ENCODE measurements at regions not wholly inside any gene's neighbourhood (a gene's known extent, or its start where the extent isn't known, plus 50 kb on each side); places are given as distances from the start of the nearest gene placed in this dataset.

DNA sequence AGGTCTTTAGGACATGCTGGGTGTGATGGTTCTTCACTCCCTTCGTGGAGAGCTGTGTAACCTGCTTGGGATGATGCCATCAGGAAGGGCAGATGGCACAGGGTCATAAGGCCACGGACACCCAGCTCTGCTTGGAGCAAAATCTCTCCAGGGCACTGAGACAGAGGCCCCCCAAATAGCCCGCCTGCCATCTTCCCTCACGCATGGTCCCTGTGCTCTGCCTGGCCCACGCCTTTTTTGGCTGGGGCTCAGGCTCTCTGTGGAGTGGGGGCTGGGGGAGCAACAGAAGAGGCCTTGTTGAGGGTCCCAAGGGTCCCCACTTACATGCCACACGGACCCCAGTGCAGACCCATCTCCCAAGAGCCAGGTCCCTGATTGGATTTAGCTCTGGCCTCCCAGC lies 93.3 kb upstream of the RET start:
- no peak for DNase-seq (ENCODE audit: low read depth in 4 of 6, low spot score in 6 of 6)
- Histone ChIP-seq H3K36me3 (ENCODE audit: control insufficient read depth, insufficient read depth, low read length) (no peaks in the 10 kb centered on the region), H3K4me1 (ENCODE audit: control insufficient read depth, insufficient read depth, low read length) (peaks cover 22% of the 10 kb centered on the region), H3K27me3 (ENCODE audit: control insufficient read depth, insufficient read depth, low read length) (no peaks in the 10 kb centered on the region), H3K4me3 (ENCODE audit: low read depth, low read length) (no peak overlapping the region), H3K27ac (ENCODE audit: low read depth, low read length) (no peak overlapping the region), H3K9me3 (ENCODE audit: control insufficient read depth, insufficient read depth, low read length) (no peaks in the 10 kb centered on the region)
- WGBS (ENCODE audit: insufficient coverage): 88% methylated on average over 3 of the region's 6 CpGs

DNA sequence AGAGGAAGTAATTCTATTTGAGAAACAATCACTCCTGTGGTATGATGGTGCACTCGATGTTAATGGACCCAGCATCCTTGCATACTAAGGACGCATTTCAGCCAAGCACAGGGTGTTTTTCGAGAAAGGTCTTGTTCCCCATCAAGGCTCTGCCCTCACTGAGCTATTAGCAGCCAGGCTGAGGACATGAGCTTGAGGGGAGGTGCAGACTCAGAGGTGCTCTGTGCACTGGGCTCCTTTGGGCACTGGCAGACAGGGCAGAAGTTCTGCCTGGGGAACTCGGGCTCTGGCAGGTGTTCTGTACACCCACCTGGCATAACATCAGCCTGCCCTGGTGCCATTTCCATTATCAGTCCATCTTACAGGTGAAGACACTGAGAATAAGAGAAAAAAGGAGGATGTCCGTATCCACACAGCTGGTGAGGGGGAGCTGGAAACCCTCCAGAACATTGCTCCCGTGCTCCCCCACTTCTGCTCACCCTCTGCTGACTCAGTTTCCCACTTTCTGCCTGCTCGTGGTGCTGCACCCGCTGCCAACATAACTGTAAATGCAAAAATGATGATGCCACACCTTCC lies 92.7 kb upstream of the RET start:
- H3K27me3 ChIP-seq (ENCODE audit: control insufficient read depth, insufficient read depth, low read length): no peaks in the 10 kb centered on the region
- no peak for DNase-seq (ENCODE audit: low read depth in 4 of 6, low spot score in 6 of 6)
- H3K4me1 ChIP-seq (ENCODE audit: control insufficient read depth, insufficient read depth, low read length): peaks cover 23% of the 10 kb centered on the region
- no peak overlapping the region for H3K27ac ChIP-seq (ENCODE audit: low read depth, low read length)
- WGBS (ENCODE audit: insufficient coverage): 81% methylated on average over 6 of the region's 8 CpGs
- no peaks in the 10 kb centered on the region for H3K36me3 ChIP-seq (ENCODE audit: control insufficient read depth, insufficient read depth, low read length)
- H3K4me3 ChIP-seq (ENCODE audit: low read depth, low read length): no peak overlapping the region
- H3K9me3 ChIP-seq (ENCODE audit: control insufficient read depth, insufficient read depth, low read length): no peaks in the 10 kb centered on the region

DNA sequence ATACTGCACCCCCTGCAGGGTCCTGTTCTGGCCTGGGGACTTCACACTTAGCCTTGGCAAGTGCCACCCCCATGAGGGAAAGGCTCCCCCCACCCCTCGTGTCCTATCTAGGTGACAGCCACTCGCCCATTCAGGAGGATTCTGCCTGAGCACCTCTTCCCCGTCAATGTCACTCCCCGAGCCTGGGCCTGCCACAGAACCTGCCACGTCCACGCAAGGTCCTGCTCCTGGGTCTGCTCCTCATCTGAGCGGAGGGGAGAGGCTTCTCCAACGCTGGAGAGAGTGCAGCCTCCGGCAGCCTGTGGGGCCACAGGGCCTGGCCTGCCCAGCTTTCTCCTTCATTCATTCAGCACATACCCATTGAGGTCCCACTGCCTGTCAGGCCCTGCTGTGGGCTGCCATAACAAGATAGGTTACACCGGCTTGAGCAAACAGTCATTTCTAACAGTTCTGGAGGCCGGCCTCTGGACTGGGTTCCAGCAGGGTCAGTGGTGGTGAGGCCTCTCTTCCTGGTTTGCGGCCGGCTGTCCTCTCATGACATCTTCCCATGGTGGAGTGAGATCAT lies 92.0 kb upstream of the RET start:
- no peaks in the 10 kb centered on the region for H3K9me3 ChIP-seq (ENCODE audit: control insufficient read depth, insufficient read depth, low read length)
- H3K27ac ChIP-seq (ENCODE audit: low read depth, low read length): no peak overlapping the region
- H3K4me3 ChIP-seq (ENCODE audit: low read depth, low read length): no peak overlapping the region
- no peak for DNase-seq (ENCODE audit: low read depth in 4 of 6, low spot score in 6 of 6)
- H3K27me3 ChIP-seq (ENCODE audit: control insufficient read depth, insufficient read depth, low read length): no peaks in the 10 kb centered on the region
- 92% methylated on average over 11 of the region's 13 CpGs for WGBS (ENCODE audit: insufficient coverage)
- H3K4me1 ChIP-seq (ENCODE audit: control insufficient read depth, insufficient read depth, low read length): peaks cover 16% of the 10 kb centered on the region
- H3K36me3 ChIP-seq (ENCODE audit: control insufficient read depth, insufficient read depth, low read length): no peaks in the 10 kb centered on the region

DNA sequence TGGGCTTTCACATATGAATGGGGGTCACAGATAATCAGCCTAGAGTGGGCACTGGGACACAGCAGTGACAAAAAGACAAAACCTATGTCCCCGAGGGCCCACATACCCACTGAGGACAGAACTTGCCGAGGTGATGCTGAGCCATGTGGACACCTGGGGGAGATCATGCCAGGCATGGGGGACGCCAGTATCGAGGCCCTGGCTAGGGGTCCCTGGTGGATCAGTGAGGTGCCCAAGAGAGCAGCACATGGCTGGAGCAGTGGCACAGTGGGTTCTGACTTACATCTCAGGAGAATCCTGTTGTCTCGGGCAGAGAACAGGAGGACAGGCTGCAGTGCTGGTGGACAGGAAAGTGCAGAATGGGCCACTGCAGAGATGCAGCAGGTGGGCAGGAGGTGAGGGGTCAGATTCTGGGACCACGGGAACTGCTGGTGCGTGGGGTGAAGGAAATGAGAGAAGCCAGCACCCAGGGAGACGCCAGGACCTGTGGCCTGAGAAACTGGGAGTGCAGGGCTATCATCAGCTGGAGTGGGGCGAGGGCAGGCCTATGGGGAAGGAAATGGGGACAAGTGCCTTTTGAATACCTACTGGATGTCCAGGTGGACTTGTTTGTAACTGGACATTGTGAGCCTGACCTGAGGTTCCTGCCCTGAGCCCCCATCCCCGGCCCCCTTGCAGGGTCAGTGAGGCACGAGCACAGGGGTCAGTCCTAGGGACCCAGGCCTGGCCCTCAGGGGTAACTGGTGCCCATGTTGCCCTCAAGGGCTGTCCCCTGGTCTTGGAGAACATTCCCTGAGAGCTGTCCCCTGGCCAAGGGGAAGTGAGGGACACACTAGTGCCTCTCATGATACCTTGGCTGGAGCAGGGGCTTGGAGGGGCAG lies 91.2 kb upstream of the RET start:
- 87% methylated on average over 11 of the region's 11 CpGs for WGBS (ENCODE audit: insufficient coverage)
- no peak overlapping the region for H3K27ac ChIP-seq (ENCODE audit: low read depth, low read length)
- H3K27me3 ChIP-seq (ENCODE audit: control insufficient read depth, insufficient read depth, low read length): no peaks in the 10 kb centered on the region
- no peaks in the 10 kb centered on the region for H3K9me3 ChIP-seq (ENCODE audit: control insufficient read depth, insufficient read depth, low read length)
- H3K4me1 ChIP-seq (ENCODE audit: control insufficient read depth, insufficient read depth, low read length): peaks cover 10% of the 10 kb centered on the region
- H3K4me3 ChIP-seq (ENCODE audit: low read depth, low read length): no peak overlapping the region
- no peak for DNase-seq (ENCODE audit: low read depth in 4 of 6, low spot score in 6 of 6)
- H3K36me3 ChIP-seq (ENCODE audit: control insufficient read depth, insufficient read depth, low read length): no peaks in the 10 kb centered on the region

DNA sequence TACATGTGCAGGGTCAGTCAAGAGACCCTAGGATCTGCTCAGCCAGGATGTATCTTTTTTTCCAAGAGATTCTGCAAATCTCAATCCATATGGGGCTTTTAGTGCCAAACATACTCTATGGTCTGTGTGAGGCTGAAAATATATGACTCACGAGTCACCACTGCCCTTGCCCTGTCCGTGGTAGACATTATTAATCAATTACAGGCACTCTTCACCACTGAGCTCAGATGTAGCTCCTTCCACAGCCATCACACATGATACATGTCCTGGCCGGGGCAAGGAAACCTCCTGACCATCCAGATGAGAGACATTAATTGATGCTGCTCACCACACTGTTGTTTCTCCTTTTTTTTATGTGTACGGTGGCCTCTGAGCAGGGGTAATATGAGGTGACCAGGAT lies 90.2 kb upstream of the RET start:
- WGBS (ENCODE audit: insufficient coverage): 59% methylated on average over 3 of the region's 4 CpGs
- H3K27ac ChIP-seq (ENCODE audit: low read depth, low read length): no peak overlapping the region
- H3K27me3 ChIP-seq (ENCODE audit: control insufficient read depth, insufficient read depth, low read length): no peaks in the 10 kb centered on the region
- H3K36me3 ChIP-seq (ENCODE audit: control insufficient read depth, insufficient read depth, low read length): no peaks in the 10 kb centered on the region
- H3K4me3 ChIP-seq (ENCODE audit: low read depth, low read length): no peak overlapping the region
- no peaks in the 10 kb centered on the region for H3K9me3 ChIP-seq (ENCODE audit: control insufficient read depth, insufficient read depth, low read length)
- peaks cover 10% of the 10 kb centered on the region for H3K4me1 ChIP-seq (ENCODE audit: control insufficient read depth, insufficient read depth, low read length)
- DNase-seq (ENCODE audit: low read depth in 4 of 6, low spot score in 6 of 6): no peak

DNA sequence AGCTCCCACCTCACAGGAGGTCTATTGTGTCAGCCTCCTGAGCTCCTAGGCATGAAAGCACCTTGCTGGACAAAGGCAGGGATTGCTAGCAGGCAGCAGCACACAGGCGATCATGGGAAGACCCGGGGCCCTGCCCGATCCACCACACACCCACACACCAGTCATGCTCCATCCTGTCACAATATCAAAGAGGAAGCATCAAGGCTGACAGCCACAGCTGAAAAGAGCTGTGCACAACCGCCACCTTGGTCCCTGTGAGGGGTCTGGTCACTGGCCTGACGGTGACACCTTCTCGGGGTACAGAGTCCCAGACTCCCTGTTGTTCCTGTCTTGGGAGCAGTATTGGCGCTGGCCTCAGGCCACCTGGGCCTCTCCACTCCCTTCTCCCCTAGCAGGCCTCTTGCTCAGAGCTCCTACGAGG lies 89.7 kb upstream of the RET start:
- no peaks in the 10 kb centered on the region for H3K27me3 ChIP-seq (ENCODE audit: control insufficient read depth, insufficient read depth, low read length)
- H3K9me3 ChIP-seq (ENCODE audit: control insufficient read depth, insufficient read depth, low read length): no peaks in the 10 kb centered on the region
- H3K4me3 ChIP-seq (ENCODE audit: low read depth, low read length): no peak overlapping the region
- H3K4me1 ChIP-seq (ENCODE audit: control insufficient read depth, insufficient read depth, low read length): peaks cover 10% of the 10 kb centered on the region
- WGBS (ENCODE audit: insufficient coverage): 87% methylated on average over 5 of the region's 8 CpGs
- no peak overlapping the region for H3K27ac ChIP-seq (ENCODE audit: low read depth, low read length)
- H3K36me3 ChIP-seq (ENCODE audit: control insufficient read depth, insufficient read depth, low read length): no peaks in the 10 kb centered on the region
- no peak for DNase-seq (ENCODE audit: low read depth in 4 of 6, low spot score in 6 of 6)

DNA sequence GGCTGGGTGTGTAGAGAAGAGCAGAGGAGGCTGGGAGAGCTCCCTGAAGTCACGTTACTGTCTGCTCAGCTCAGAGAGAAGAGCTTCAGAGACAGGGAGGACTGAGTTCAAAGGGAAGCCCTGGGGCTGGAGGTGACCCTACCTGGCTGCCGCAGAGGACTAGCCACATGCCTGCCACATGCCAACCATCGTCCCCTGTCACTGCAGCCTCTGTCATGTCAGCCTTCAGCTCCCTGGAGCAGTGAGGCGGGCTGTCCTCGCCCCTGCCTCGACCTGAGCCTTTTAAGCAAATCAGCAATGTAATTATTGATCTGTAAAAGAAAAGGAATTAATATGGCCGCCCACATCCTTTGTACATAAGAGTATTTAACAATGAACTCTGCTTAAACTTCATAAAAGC lies 89.3 kb upstream of the RET start:
- Histone ChIP-seq H3K4me3 (ENCODE audit: low read depth, low read length) (no peak overlapping the region), H3K4me1 (ENCODE audit: control insufficient read depth, insufficient read depth, low read length) (peaks cover 10% of the 10 kb centered on the region), H3K27me3 (ENCODE audit: control insufficient read depth, insufficient read depth, low read length) (no peaks in the 10 kb centered on the region), H3K9me3 (ENCODE audit: control insufficient read depth, insufficient read depth, low read length) (no peaks in the 10 kb centered on the region), H3K27ac (ENCODE audit: low read depth, low read length) (no peak overlapping the region), H3K36me3 (ENCODE audit: control insufficient read depth, insufficient read depth, low read length) (no peaks in the 10 kb centered on the region)
- no peak for DNase-seq (ENCODE audit: low read depth in 4 of 6, low spot score in 6 of 6)
- WGBS (ENCODE audit: insufficient coverage): 89% methylated on average over 3 of the region's 7 CpGs

DNA sequence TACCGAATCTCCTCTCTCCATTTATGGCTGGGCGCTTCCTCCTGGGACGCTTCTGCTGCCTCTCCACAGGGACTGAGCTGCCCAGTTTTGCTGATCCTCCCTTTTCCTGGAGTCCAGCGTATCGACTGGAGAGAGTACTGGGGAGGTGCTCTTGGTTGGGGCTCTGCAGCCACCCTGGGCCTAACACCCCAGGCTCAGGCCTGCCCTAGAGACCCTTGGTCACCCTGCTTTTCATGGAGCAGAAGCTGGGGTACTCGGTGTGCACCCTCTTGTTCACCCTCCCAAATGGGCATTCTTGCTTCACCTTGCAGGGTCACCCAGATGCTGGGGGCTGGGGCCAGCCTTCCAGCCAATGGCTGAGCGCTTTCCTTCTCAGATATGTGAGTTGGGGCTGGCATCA lies 88.8 kb upstream of the RET start:
- no peaks in the 10 kb centered on the region for H3K36me3 ChIP-seq (ENCODE audit: control insufficient read depth, insufficient read depth, low read length)
- WGBS (ENCODE audit: insufficient coverage): 83% methylated on average over 5 of the region's 7 CpGs
- no peak for DNase-seq (ENCODE audit: low read depth in 4 of 6, low spot score in 6 of 6)
- H3K9me3 ChIP-seq (ENCODE audit: control insufficient read depth, insufficient read depth, low read length): no peaks in the 10 kb centered on the region
- H3K4me1 ChIP-seq (ENCODE audit: control insufficient read depth, insufficient read depth, low read length): peaks cover 10% of the 10 kb centered on the region
- H3K27ac ChIP-seq (ENCODE audit: low read depth, low read length): no peak overlapping the region
- H3K27me3 ChIP-seq (ENCODE audit: control insufficient read depth, insufficient read depth, low read length): no peaks in the 10 kb centered on the region
- H3K4me3 ChIP-seq (ENCODE audit: low read depth, low read length): no peak overlapping the region

DNA sequence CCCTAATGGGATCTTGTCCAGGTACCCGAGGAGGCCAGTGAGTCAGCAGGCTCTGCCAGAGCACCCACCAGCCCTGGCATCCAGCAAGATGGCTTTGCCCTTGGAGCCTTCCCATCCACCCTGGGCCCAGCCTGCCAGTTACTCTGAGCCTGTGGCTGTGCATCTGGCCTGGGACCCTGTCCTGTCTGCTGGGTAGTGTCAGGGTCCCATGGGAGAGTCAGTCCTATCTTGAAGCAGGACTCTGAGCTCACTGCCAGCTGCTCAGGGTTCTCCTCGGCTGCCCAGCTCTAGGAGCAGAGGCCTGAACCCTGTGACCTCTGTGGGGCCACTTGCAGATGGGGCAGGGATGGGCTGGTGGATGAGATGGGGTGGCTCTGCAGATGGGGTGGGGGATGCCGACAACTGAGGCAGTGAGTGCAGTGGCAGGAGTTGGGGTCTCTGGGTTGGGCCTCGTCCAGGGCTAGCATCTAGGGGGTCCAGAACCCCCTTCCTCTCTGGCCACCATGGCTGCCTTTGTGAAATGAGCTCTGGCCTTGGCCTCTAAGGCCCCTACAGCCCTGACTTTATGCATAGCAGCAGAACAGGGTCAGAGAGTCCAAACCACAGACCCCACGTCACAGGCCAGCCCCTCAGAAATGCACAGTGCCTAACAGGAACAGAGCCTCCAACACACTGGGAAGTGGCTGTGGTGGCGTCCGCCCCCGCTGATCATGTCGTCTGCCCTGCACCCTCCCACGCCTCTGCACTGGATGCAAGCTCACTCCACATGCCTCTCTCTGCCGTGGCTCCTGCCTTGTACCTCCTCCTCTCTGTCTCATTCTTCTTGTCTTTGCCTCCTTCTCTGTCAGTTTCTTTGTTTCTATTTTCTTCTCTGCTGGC lies 88.1 kb upstream of the RET start:
- WGBS (ENCODE audit: insufficient coverage): 71% methylated on average over 11 of the region's 11 CpGs
- Histone ChIP-seq H3K27me3 (ENCODE audit: control insufficient read depth, insufficient read depth, low read length) (no peaks in the 10 kb centered on the region), H3K36me3 (ENCODE audit: control insufficient read depth, insufficient read depth, low read length) (no peaks in the 10 kb centered on the region), H3K9me3 (ENCODE audit: control insufficient read depth, insufficient read depth, low read length) (no peaks in the 10 kb centered on the region), H3K4me1 (ENCODE audit: control insufficient read depth, insufficient read depth, low read length) (peaks cover 10% of the 10 kb centered on the region), H3K4me3 (ENCODE audit: low read depth, low read length) (no peak overlapping the region), H3K27ac (ENCODE audit: low read depth, low read length) (no peak overlapping the region)
- no peak for DNase-seq (ENCODE audit: low read depth in 4 of 6, low spot score in 6 of 6)

Data from spinal cord (tissue), 9 donors.